ENCODE measurements at regions not wholly inside any gene's neighbourhood (a gene's known extent, or its start where the extent isn't known, plus 50 kb on each side); places are given as distances from the start of the nearest gene placed in this dataset.

DNA sequence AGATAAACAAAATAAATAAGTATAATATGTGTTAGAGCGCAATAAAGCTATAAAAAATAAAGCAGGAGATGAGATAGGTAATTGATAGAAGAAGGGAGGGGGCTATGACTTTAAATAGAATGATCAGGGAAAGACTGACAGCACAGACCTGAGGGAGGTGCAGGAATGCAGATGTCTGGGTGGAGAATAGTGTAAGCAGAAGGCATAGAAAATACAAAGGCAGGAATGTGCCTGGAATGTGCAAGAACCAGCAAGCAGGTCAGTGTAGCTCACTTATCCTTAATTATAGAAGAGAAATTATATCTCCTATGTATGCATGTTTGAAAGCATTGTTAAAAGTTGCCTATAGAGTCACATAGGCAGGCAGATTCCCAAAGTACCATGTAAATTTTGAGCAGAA lies 239.4 kb upstream of the SOX14 start:
- no peak overlapping the region for H3K9ac ChIP-seq (ENCODE audit: low read depth in 1 of 2, low read length in 2 of 2)
- no peak overlapping the region for H3K4me3 ChIP-seq (ENCODE audit: low read depth in 1 of 3, low read length in 3 of 3)
- TF ChIP-seq HNF4A (conservative IDR thresholded peaks at IDR 0.05) = no peak
- no peak for TF ChIP-seq YY1 (IDR thresholded peaks at IDR 0.05)
- TF ChIP-seq GABPA (IDR thresholded peaks at IDR 0.05 in 1 of 2, conservative IDR thresholded peaks at IDR 0.05 in 1 of 2) = no peak
- TF ChIP-seq, protein P1, sequence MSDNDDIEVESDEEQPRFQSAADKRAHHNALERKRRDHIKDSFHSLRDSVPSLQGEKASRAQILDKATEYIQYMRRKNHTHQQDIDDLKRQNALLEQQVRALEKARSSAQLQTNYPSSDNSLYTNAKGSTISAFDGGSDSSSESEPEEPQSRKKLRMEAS (IDR thresholded peaks at IDR 0.05) = no peak
- TF ChIP-seq, protein P2, sequence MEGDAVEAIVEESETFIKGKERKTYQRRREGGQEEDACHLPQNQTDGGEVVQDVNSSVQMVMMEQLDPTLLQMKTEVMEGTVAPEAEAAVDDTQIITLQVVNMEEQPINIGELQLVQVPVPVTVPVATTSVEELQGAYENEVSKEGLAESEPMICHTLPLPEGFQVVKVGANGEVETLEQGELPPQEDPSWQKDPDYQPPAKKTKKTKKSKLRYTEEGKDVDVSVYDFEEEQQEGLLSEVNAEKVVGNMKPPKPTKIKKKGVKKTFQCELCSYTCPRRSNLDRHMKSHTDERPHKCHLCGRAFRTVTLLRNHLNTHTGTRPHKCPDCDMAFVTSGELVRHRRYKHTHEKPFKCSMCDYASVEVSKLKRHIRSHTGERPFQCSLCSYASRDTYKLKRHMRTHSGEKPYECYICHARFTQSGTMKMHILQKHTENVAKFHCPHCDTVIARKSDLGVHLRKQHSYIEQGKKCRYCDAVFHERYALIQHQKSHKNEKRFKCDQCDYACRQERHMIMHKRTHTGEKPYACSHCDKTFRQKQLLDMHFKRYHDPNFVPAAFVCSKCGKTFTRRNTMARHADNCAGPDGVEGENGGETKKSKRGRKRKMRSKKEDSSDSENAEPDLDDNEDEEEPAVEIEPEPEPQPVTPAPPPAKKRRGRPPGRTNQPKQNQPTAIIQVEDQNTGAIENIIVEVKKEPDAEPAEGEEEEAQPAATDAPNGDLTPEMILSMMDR (IDR thresholded peaks at IDR 0.05; ENCODE audit: low read depth, low read length, missing input control) = no peak
- TF ChIP-seq, protein P3, sequence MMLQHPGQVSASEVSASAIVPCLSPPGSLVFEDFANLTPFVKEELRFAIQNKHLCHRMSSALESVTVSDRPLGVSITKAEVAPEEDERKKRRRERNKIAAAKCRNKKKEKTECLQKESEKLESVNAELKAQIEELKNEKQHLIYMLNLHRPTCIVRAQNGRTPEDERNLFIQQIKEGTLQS (IDR thresholded peaks at IDR 0.05) = no peak
- TF ChIP-seq NR2F2 (IDR thresholded peaks at IDR 0.05) = no peak
- no peak for TF ChIP-seq TAF1 (conservative IDR thresholded peaks at IDR 0.05)
- TF ChIP-seq, protein P4, sequence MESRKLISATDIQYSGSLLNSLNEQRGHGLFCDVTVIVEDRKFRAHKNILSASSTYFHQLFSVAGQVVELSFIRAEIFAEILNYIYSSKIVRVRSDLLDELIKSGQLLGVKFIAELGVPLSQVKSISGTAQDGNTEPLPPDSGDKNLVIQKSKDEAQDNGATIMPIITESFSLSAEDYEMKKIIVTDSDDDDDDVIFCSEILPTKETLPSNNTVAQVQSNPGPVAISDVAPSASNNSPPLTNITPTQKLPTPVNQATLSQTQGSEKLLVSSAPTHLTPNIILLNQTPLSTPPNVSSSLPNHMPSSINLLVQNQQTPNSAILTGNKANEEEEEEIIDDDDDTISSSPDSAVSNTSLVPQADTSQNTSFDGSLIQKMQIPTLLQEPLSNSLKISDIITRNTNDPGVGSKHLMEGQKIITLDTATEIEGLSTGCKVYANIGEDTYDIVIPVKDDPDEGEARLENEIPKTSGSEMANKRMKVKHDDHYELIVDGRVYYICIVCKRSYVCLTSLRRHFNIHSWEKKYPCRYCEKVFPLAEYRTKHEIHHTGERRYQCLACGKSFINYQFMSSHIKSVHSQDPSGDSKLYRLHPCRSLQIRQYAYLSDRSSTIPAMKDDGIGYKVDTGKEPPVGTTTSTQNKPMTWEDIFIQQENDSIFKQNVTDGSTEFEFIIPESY (IDR thresholded peaks at IDR 0.05) = no peak
- no peak for TF ChIP-seq RAD21 (IDR thresholded peaks at IDR 0.05)
- no peak for TF ChIP-seq FOXA2 (IDR thresholded peaks at IDR 0.05)
- TF ChIP-seq, protein P5, sequence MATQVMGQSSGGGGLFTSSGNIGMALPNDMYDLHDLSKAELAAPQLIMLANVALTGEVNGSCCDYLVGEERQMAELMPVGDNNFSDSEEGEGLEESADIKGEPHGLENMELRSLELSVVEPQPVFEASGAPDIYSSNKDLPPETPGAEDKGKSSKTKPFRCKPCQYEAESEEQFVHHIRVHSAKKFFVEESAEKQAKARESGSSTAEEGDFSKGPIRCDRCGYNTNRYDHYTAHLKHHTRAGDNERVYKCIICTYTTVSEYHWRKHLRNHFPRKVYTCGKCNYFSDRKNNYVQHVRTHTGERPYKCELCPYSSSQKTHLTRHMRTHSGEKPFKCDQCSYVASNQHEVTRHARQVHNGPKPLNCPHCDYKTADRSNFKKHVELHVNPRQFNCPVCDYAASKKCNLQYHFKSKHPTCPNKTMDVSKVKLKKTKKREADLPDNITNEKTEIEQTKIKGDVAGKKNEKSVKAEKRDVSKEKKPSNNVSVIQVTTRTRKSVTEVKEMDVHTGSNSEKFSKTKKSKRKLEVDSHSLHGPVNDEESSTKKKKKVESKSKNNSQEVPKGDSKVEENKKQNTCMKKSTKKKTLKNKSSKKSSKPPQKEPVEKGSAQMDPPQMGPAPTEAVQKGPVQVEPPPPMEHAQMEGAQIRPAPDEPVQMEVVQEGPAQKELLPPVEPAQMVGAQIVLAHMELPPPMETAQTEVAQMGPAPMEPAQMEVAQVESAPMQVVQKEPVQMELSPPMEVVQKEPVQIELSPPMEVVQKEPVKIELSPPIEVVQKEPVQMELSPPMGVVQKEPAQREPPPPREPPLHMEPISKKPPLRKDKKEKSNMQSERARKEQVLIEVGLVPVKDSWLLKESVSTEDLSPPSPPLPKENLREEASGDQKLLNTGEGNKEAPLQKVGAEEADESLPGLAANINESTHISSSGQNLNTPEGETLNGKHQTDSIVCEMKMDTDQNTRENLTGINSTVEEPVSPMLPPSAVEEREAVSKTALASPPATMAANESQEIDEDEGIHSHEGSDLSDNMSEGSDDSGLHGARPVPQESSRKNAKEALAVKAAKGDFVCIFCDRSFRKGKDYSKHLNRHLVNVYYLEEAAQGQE (IDR thresholded peaks at IDR 0.05) = no peak
- no peak for TF ChIP-seq SP1 (IDR thresholded peaks at IDR 0.05)
- no peak for TF ChIP-seq HNF4G (IDR thresholded peaks at IDR 0.05)
- no peak for TF ChIP-seq EGR1 (IDR thresholded peaks at IDR 0.05; ENCODE audit: low read depth in 2 of 2)
- no peaks in the 10 kb centered on the region for H3K36me3 ChIP-seq (ENCODE audit: control insufficient read depth in 4 of 4, insufficient read depth in 3 of 4, low read depth in 1 of 4, low read length in 3 of 4)
- no peaks in the 10 kb centered on the region for H3K4me1 ChIP-seq (ENCODE audit: control insufficient read depth in 4 of 4, insufficient read depth in 4 of 4, low read length in 3 of 4)
- peaks cover 0 to 2% (median 0%) of the 10 kb centered on the region in 4 donors for H3K9me3 ChIP-seq (ENCODE audit: control insufficient read depth in 4 of 4, low read length in 3 of 4)
- no peaks in the 10 kb centered on the region for H3K27me3 ChIP-seq (ENCODE audit: control insufficient read depth in 4 of 4, insufficient read depth in 4 of 4, low read length in 3 of 4)
- no peak overlapping the region for H3K27ac ChIP-seq (ENCODE audit: low read depth in 1 of 2, low read length in 2 of 2)
- DNase-seq (ENCODE audit: low spot score) = no peak
- WGBS = 86% methylated on average over 1 of the region's 1 CpG

DNA sequence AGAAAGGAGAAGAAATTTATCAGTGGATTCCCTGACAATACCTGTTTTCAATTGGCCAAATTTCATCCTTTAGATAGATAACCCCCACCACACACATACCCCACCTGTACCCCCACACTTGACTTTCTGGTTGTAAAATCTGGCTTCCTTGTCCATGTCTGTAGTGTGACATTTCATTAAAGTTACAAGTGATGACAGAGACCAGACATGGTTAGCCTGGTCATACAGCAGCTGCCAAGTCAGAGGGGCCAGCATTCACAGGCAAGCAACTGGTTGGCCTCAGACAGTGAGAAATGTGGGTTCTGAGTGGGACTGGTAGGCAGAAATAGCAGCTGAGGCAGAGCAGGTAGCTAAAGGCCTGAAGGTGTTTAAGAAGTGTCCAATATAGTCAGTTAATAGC lies 238.6 kb upstream of the SOX14 start:
- Histone ChIP-seq H3K27me3 (ENCODE audit: control insufficient read depth in 4 of 4, insufficient read depth in 4 of 4, low read length in 3 of 4) (no peaks in the 10 kb centered on the region), H3K9ac (ENCODE audit: low read depth in 1 of 2, low read length in 2 of 2) (no peak overlapping the region), H3K36me3 (ENCODE audit: control insufficient read depth in 4 of 4, insufficient read depth in 3 of 4, low read depth in 1 of 4, low read length in 3 of 4) (no peaks in the 10 kb centered on the region), H3K4me3 (ENCODE audit: low read depth in 1 of 3, low read length in 3 of 3) (no peak overlapping the region), H3K9me3 (ENCODE audit: control insufficient read depth in 4 of 4, low read length in 3 of 4) (peaks cover 0 to 2% (median 0%) of the 10 kb centered on the region in 4 donors), H3K27ac (ENCODE audit: low read depth in 1 of 2, low read length in 2 of 2) (no peak overlapping the region), H3K4me1 (ENCODE audit: control insufficient read depth in 4 of 4, insufficient read depth in 4 of 4, low read length in 3 of 4) (no peaks in the 10 kb centered on the region)
- no peak for DNase-seq (ENCODE audit: low spot score)
- TF ChIP-seq EGR1 (IDR thresholded peaks at IDR 0.05; ENCODE audit: low read depth in 2 of 2) = no peak
- TF ChIP-seq RXRA (IDR thresholded peaks at IDR 0.05) = no peak
- no peak for TF ChIP-seq FOXA1 (IDR thresholded peaks at IDR 0.05)
- TF ChIP-seq, protein P4 (IDR thresholded peaks at IDR 0.05) = no peak
- no peak for TF ChIP-seq FOXA2 (IDR thresholded peaks at IDR 0.05)
- no peak for TF ChIP-seq HNF4G (IDR thresholded peaks at IDR 0.05)
- no peak for TF ChIP-seq GABPA (IDR thresholded peaks at IDR 0.05 in 1 of 2, conservative IDR thresholded peaks at IDR 0.05 in 1 of 2)
- TF ChIP-seq RAD21 (IDR thresholded peaks at IDR 0.05) = no peak
- no peak for TF ChIP-seq TAF1 (conservative IDR thresholded peaks at IDR 0.05)
- TF ChIP-seq SP1 (IDR thresholded peaks at IDR 0.05) = no peak
- no peak for TF ChIP-seq YY1 (IDR thresholded peaks at IDR 0.05)
- TF ChIP-seq, protein P2 (IDR thresholded peaks at IDR 0.05; ENCODE audit: low read depth, low read length, missing input control) = no peak
- TF ChIP-seq NR2F2 (IDR thresholded peaks at IDR 0.05) = no peak
- TF ChIP-seq, protein P1 (IDR thresholded peaks at IDR 0.05) = no peak
- TF ChIP-seq, protein P3 (IDR thresholded peaks at IDR 0.05) = no peak

All from liver (tissue), 8 donors.